Mesendoderm (in vitro differentiated cells): ENCODE measurements at regions not wholly inside any gene's neighbourhood (a gene's known extent, or its start where the extent isn't known, plus 50 kb on each side); places are given as distances from the start of the nearest gene placed in this dataset.

Experiments
- DNase-seq: peaks from one replicate; pipeline ENCODE4 v3.0.0; 2013
- H2AK5ac ChIP-seq: 2 replicates; pipeline ENCODE4 v1.6.1; 2013; ENCODE audit warnings: low read length, inconsistent platforms
- H2BK120ac ChIP-seq: 2 replicates; pipeline ENCODE4 v1.6.1; 2013; ENCODE audit warnings: low read depth, mild to moderate bottlenecking, low read length, moderate library complexity, mixed read lengths
- H2BK15ac ChIP-seq: replicated peaks from 2 replicates; pipeline ENCODE4 v1.6.1; 2013; ENCODE audit warnings: low read depth, mild to moderate bottlenecking, moderate library complexity
- H2BK5ac ChIP-seq: 2 replicates; pipeline ENCODE4 v1.6.1; 2013; ENCODE audit warnings: low read length, inconsistent platforms
- H3K18ac ChIP-seq: 2 replicates; pipeline ENCODE4 v1.6.1; 2013; ENCODE audit warnings: mild to moderate bottlenecking, low read length, mixed read lengths
- H3K23ac ChIP-seq: one replicate; pipeline ENCODE4 v1.6.1; 2013; ENCODE audit warnings: low read length
- H3K27ac ChIP-seq: 2 replicates; pipeline ENCODE4 v1.5.1; 2013; ENCODE audit warnings: low read depth, mild to moderate bottlenecking, inconsistent platforms, low read length, moderate library complexity
- H3K27me3 ChIP-seq: 2 replicates; pipeline ENCODE4 v1.6.1; 2013; ENCODE audit warnings: low read length, control low read depth, mild to moderate bottlenecking, inconsistent platforms; ENCODE audit not compliant: insufficient read depth, poor library complexity
- H3K36me3 ChIP-seq: 2 replicates; pipeline ENCODE4 v1.6.1; 2013; ENCODE audit warnings: low read length, inconsistent platforms; ENCODE audit not compliant: control insufficient read depth, insufficient read depth
- H3K4ac ChIP-seq: one replicate; pipeline ENCODE4 v1.6.1; 2013; ENCODE audit warnings: low read depth, mild to moderate bottlenecking, low read length, moderate library complexity
- H3K4me1 ChIP-seq: 2 replicates; pipeline ENCODE4 v1.6.1; 2013; ENCODE audit warnings: low read depth, low read length, inconsistent platforms; ENCODE audit not compliant: control insufficient read depth
- H3K4me2 ChIP-seq: 2 replicates; pipeline ENCODE4 v1.6.1; 2013; ENCODE audit warnings: low read length
- H3K4me3 ChIP-seq: 2 replicates; pipeline ENCODE4 v1.5.1; 2013; ENCODE audit warnings: mild to moderate bottlenecking, low read length
- H3K56ac ChIP-seq: one replicate; pipeline ENCODE4 v1.6.1; 2013; ENCODE audit warnings: low read length
- H3K79me1 ChIP-seq: 2 replicates; pipeline ENCODE4 v1.6.1; 2013; ENCODE audit warnings: low read length, inconsistent platforms
- H3K79me2 ChIP-seq: 2 replicates; pipeline ENCODE4 v1.6.1; 2013; ENCODE audit warnings: mild to moderate bottlenecking, low read length; ENCODE audit not compliant: control insufficient read depth, insufficient read depth
- H3K9ac ChIP-seq: 2 replicates; pipeline ENCODE4 v1.6.1; 2013; ENCODE audit warnings: low read length, inconsistent platforms
- H4K5ac ChIP-seq: one replicate; pipeline ENCODE4 v1.6.1; 2013; ENCODE audit warnings: low read length
- H4K8ac ChIP-seq: one replicate; pipeline ENCODE4 v1.6.1; 2013; ENCODE audit warnings: low read depth, mild to moderate bottlenecking, control low read depth, low read length, moderate library complexity
- WGBS: extraction: QIAGEN DNeasy Blood & Tissue Kit; methylation state at CpG from one replicate; pipeline ENCODE4 v1.1.7; 2013; ENCODE audit warnings: low lambda C conversion rate, missing lambda C conversion rate; ENCODE audit not compliant: insufficient coverage; ENCODE audit errors: extremely low coverage; 5-methylcytosine and 5-hydroxymethylcytosine counted together

DNA sequence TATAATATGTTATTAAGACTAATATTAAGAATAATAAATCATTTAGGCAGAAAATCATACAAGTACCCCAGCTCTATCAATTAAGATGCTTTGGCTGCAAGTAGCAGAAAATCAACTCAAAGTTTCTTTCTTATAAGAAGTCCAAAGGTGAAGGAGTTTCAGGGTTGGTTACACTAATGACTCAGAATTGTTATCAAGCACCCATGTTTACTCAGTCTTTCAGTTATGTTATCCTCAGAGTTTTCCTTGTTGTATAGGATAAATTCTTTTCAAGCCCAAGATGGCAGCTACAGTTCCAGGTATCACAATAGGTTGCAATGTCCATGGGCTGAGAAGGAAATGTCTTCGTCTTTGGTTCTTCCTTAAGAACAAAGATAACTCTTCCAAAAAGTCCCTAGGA, 163.6 kb downstream of the TNFSF18 start:
- Histone ChIP-seq H3K27ac (no peak overlapping the region), H3K56ac (no peak overlapping the region), H3K4ac (no peak overlapping the region), H2BK120ac (no peak overlapping the region), H2BK15ac (no peak overlapping the region), H2BK5ac (no peak overlapping the region), H3K4me1 (no peaks in the 10 kb centered on the region), H3K4me3 (no peak overlapping the region), H3K23ac (no peak overlapping the region), H3K79me1 (no peaks in the 10 kb centered on the region), H3K27me3 (no peaks in the 10 kb centered on the region), H3K18ac (no peak overlapping the region), H4K8ac (no peak overlapping the region), H3K79me2 (no peaks in the 10 kb centered on the region), H4K5ac (no peak overlapping the region), H3K36me3 (no peaks in the 10 kb centered on the region), H3K9ac (no peak overlapping the region), H2AK5ac (no peak overlapping the region), H3K4me2 (no peak overlapping the region)
- WGBS = no CpG with 5 or more reads among the region's 1 CpG
- no peak for DNase-seq

DNA sequence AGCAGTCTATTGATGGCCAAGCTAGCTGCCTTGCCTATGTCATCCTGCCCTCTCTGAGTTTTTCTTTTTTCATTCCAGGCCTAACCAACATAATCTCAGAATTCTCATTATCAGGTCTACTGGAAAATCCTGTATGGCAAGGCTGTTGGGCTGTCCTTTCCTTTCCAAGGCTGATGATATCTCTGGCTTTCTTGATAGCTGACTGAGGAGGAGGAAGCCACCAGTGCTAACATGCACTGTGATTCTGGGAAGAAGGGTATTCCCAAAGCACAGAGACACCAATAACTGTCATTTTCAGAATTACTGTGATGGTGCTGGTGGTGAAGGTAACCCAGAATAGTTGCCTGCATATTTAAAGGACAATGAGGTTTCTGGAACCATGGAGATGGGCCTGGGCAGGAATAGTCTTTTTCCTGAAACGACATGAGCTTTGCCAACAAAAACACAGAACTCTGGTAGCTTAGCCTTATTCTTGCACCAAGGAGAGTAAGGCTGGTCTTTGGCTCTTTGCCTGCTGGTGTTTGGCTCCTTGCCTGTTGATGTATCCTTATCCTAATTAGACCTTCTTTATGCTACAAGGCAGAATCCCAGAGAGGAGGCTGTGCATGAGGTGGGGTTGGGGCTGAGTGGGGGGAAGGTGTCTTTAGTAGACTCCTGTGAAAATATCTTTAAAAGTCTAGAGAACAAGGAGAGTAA, 157.4 kb downstream of the TNFSF18 start:
- H3K18ac ChIP-seq = peak overlapping the region; percentile 75
- no CpG with 5 or more reads among the region's 1 CpG for WGBS
- no peaks in the 10 kb centered on the region for H3K36me3 ChIP-seq
- no peak overlapping the region for H4K8ac ChIP-seq
- H2BK120ac ChIP-seq = no peak overlapping the region
- no peak overlapping the region for H2BK15ac ChIP-seq
- H3K79me2 ChIP-seq = no peaks in the 10 kb centered on the region
- no peak overlapping the region for H3K4ac ChIP-seq
- H3K27me3 ChIP-seq = no peaks in the 10 kb centered on the region
- H3K79me1 ChIP-seq = no peaks in the 10 kb centered on the region
- no peak overlapping the region for H3K27ac ChIP-seq
- no peak for DNase-seq
- H2AK5ac ChIP-seq = no peak overlapping the region
- H3K4me1 ChIP-seq = no peaks in the 10 kb centered on the region
- no peak overlapping the region for H4K5ac ChIP-seq
- H3K23ac ChIP-seq = no peak overlapping the region
- H3K56ac ChIP-seq = no peak overlapping the region
- no peak overlapping the region for H2BK5ac ChIP-seq
- no peak overlapping the region for H3K9ac ChIP-seq
- no peak overlapping the region for H3K4me3 ChIP-seq
- H3K4me2 ChIP-seq = no peak overlapping the region

DNA sequence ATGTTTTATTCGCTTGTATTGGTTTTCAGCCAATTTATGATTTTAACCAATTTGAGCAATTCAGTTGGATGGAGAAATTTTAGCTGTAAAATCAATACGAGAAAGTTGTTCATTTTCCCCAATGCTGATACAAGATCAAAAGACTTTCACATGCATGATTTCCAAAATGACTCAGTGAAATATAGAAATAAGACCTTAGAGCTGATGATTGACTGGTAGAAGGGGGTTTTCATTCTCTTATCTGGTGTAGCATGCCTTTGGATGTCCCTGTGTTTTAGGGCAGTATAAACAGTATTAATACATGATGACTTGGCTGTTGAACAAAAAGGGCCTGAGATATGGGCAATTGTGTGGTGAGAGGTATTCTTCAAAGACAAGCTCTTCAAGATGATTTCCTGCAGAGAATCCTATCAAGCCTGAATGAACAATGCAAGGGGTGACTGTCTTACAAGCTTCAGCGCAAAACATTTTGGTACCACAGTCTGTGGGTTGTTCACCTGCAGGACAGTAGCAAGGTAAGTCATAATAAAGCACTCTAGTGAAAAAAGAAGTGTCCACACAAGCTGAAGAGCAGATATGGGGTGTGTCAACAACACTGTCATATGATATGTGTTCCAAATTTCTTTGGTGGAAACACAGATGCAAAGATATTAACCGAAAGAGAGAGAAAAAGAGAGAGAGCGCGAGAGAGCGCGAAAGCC, 156.2 kb downstream of the TNFSF18 start:
- H3K4me1 ChIP-seq = no peaks in the 10 kb centered on the region
- H3K4me3 ChIP-seq = no peak overlapping the region
- no peak overlapping the region for H2BK5ac ChIP-seq
- no peak overlapping the region for H3K4me2 ChIP-seq
- no peak overlapping the region for H2BK120ac ChIP-seq
- H4K8ac ChIP-seq = no peak overlapping the region
- no peak overlapping the region for H2BK15ac ChIP-seq
- H3K56ac ChIP-seq = no peak overlapping the region
- H3K79me1 ChIP-seq = no peaks in the 10 kb centered on the region
- no peaks in the 10 kb centered on the region for H3K36me3 ChIP-seq
- H3K18ac ChIP-seq = no peak overlapping the region
- H3K27me3 ChIP-seq = no peaks in the 10 kb centered on the region
- H3K79me2 ChIP-seq = no peaks in the 10 kb centered on the region
- H3K4ac ChIP-seq = peak overlapping the region; percentile 36
- no CpG with 5 or more reads among the region's 8 CpGs for WGBS
- H3K27ac ChIP-seq = no peak overlapping the region
- DNase-seq = no peak
- H4K5ac ChIP-seq = no peak overlapping the region
- H2AK5ac ChIP-seq = no peak overlapping the region
- H3K9ac ChIP-seq = no peak overlapping the region
- H3K23ac ChIP-seq = no peak overlapping the region

DNA sequence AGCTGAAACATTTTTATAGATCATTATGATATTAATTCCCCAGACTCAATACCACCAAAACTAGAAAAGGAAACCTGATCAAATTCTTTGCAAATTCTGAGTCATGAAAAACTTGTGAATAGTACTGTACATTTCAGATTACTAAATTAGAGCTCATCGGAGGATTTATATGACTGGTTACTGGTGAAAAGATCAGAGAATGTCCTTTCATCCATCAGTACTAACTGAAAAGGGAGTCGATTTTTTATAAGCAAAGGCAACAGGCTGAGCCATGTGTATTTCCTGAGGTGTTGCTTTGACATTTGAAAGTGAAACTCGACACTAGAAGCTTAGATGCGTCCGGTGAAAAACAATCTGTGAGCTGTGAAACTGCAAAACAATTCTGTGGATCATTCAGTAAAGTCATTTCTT, 155.7 kb downstream of the TNFSF18 start:
- DNase-seq = no peak
- Histone ChIP-seq H3K4me3 (no peak overlapping the region), H4K5ac (no peak overlapping the region), H2AK5ac (no peak overlapping the region), H3K9ac (no peak overlapping the region), H3K23ac (no peak overlapping the region), H3K79me1 (no peaks in the 10 kb centered on the region), H3K27ac (no peak overlapping the region), H2BK5ac (no peak overlapping the region), H3K4me1 (no peaks in the 10 kb centered on the region), H2BK15ac (no peak overlapping the region), H2BK120ac (no peak overlapping the region), H3K56ac (no peak overlapping the region), H3K18ac (no peak overlapping the region), H3K79me2 (no peaks in the 10 kb centered on the region), H3K27me3 (no peaks in the 10 kb centered on the region), H3K4me2 (no peak overlapping the region), H4K8ac (no peak overlapping the region), H3K36me3 (no peaks in the 10 kb centered on the region), H3K4ac (no peak overlapping the region)
- no CpG with 5 or more reads among the region's 5 CpGs for WGBS

DNA sequence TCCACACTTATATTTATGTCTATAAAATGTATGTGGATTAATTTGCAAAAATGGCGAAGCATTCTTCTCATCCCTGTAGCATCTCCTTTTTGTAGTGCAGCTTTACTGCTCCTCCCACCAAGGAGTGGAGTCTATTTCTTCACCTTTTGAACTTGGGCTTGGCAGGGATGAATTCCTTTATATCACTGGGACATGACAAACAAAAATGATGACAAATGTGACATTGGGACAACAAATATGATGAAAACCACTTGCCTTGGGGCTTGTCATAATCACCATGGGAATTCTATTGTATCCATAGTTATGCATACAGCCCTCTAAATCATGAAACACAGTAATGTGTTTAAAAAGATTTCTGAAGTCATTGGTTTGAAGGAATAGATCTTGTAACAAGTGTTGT, 155.0 kb downstream of the TNFSF18 start:
- no peaks in the 10 kb centered on the region for H3K79me2 ChIP-seq
- H3K4me3 ChIP-seq = no peak overlapping the region
- H2BK120ac ChIP-seq = no peak overlapping the region
- H2BK5ac ChIP-seq = no peak overlapping the region
- H3K23ac ChIP-seq = no peak overlapping the region
- H3K18ac ChIP-seq = no peak overlapping the region
- no peak for DNase-seq
- H3K36me3 ChIP-seq = no peaks in the 10 kb centered on the region
- H3K79me1 ChIP-seq = no peaks in the 10 kb centered on the region
- H3K56ac ChIP-seq = no peak overlapping the region
- no peak overlapping the region for H4K5ac ChIP-seq
- no CpG with 5 or more reads among the region's 1 CpG for WGBS
- no peak overlapping the region for H2BK15ac ChIP-seq
- no peak overlapping the region for H2AK5ac ChIP-seq
- H3K4me1 ChIP-seq = no peaks in the 10 kb centered on the region
- no peak overlapping the region for H3K27ac ChIP-seq
- H4K8ac ChIP-seq = no peak overlapping the region
- no peaks in the 10 kb centered on the region for H3K27me3 ChIP-seq
- no peak overlapping the region for H3K4me2 ChIP-seq
- no peak overlapping the region for H3K9ac ChIP-seq
- H3K4ac ChIP-seq = no peak overlapping the region
